Nephron (organoid): ENCODE measurements at regions not wholly inside any gene's neighbourhood (a gene's known extent, or its start where the extent isn't known, plus 50 kb on each side); places are given as distances from the start of the nearest gene placed in this dataset.
A peak's percentile ranks its signal among the peaks of the same experiment; 100 is the strongest.

ENCODE experiments used
- H3K27ac Mint-ChIP-seq, 3 experiments: 2 replicates each; pipeline ENCODE4 v1.8.0; 2020; ENCODE audit warnings: mixed read lengths in 3 of 3, mild to moderate bottlenecking in 2 of 3, moderate library complexity in 1 of 3
- H3K27me3 Mint-ChIP-seq: 2 replicates; pipeline ENCODE4 v1.8.0; 2021; ENCODE audit warnings: low read depth, mild to moderate bottlenecking, moderate library complexity, mixed read lengths
- H3K36me3 Mint-ChIP-seq: 2 replicates; pipeline ENCODE4 v1.8.0; 2020; ENCODE audit warnings: low read depth, mixed read lengths
- H3K4me1 Mint-ChIP-seq: 2 replicates; pipeline ENCODE4 v1.8.0; 2020; ENCODE audit warnings: mixed read lengths
- H3K4me3 Mint-ChIP-seq, 3 experiments: 2 replicates each; pipeline ENCODE4 v1.8.0; 2020; ENCODE audit warnings: mild to moderate bottlenecking in 3 of 3, mixed read lengths in 3 of 3, moderate library complexity in 2 of 3
- H3K9me3 Mint-ChIP-seq: 2 replicates; pipeline ENCODE4 v1.8.0; 2020; ENCODE audit warnings: mixed read lengths
- CTCF ChIP-seq, 3 experiments: fragments of 200-600 bp; sonication (generic); IDR thresholded peaks; one replicate each; pipeline ENCODE4 v1.5.0; 2021; ENCODE audit warnings: antibody characterized with exemption in 3 of 3; ENCODE audit not compliant: unreplicated experiment in 3 of 3

GRCh38 chr3:118628704-118629341 lies 405.8 kb downstream of the IGSF11 start:
- peak overlapping the region in 1 of 3 experiments; percentile 5 for H3K27ac Mint-ChIP-seq
- H3K27me3 Mint-ChIP-seq: peaks cover 8% of the 10 kb centered on the region
- no peaks in the 10 kb centered on the region for H3K9me3 Mint-ChIP-seq
- TF ChIP-seq CTCF (IDR thresholded peaks at IDR 0.05; ENCODE audit: unreplicated experiment in 3 of 3): peak; percentile 80 to 89 (median 83)
- peak overlapping the region in 1 of 3 experiments; percentile 49 for H3K4me3 Mint-ChIP-seq
- no peaks in the 10 kb centered on the region for H3K36me3 Mint-ChIP-seq
- H3K4me1 Mint-ChIP-seq: peaks cover 20% of the 10 kb centered on the region

- H3K9me3 Mint-ChIP-seq: no peaks in the 10 kb centered on the region
- H3K27me3 Mint-ChIP-seq: peaks cover 8% of the 10 kb centered on the region
- TF ChIP-seq CTCF (IDR thresholded peaks at IDR 0.05; ENCODE audit: unreplicated experiment in 3 of 3): no peak
- no peak overlapping the region for H3K27ac Mint-ChIP-seq
- no peak overlapping the region for H3K4me3 Mint-ChIP-seq
- H3K36me3 Mint-ChIP-seq: no peaks in the 10 kb centered on the region
- peaks cover 20% of the 10 kb centered on the region for H3K4me1 Mint-ChIP-seq
Observed at GRCh38 chr3:118629821-118630220, 404.8 kb downstream of the IGSF11 start.

- Mint-ChIP-seq H3K36me3 (no peaks in the 10 kb centered on the region), H3K4me3 (no peak overlapping the region), H3K27ac (no peak overlapping the region), H3K27me3 (peaks cover 25% of the 10 kb centered on the region), H3K9me3 (no peaks in the 10 kb centered on the region), H3K4me1 (peaks cover 5% of the 10 kb centered on the region)
- no peak for TF ChIP-seq CTCF (IDR thresholded peaks at IDR 0.05; ENCODE audit: unreplicated experiment in 3 of 3)
Observed at GRCh38 chr3:118635711-118636110, 398.9 kb downstream of the IGSF11 start.

- Mint-ChIP-seq H3K36me3 (no peaks in the 10 kb centered on the region), H3K9me3 (no peaks in the 10 kb centered on the region), H3K27me3 (peaks cover 25% of the 10 kb centered on the region), H3K4me3 (no peak overlapping the region), H3K4me1 (peaks cover 5% of the 10 kb centered on the region), H3K27ac (no peak overlapping the region)
- peak; percentile 22 to 27 (median 23) for TF ChIP-seq CTCF (IDR thresholded peaks at IDR 0.05; ENCODE audit: unreplicated experiment in 3 of 3)
Observed at GRCh38 chr3:118636841-118637240, 397.8 kb downstream of the IGSF11 start.

GRCh38 chr3:118637846-118638245 lies 396.8 kb downstream of the IGSF11 start:
- peaks cover 25% of the 10 kb centered on the region for H3K27me3 Mint-ChIP-seq
- no peak overlapping the region for H3K4me3 Mint-ChIP-seq
- H3K27ac Mint-ChIP-seq: no peak overlapping the region
- peaks cover 5% of the 10 kb centered on the region for H3K4me1 Mint-ChIP-seq
- TF ChIP-seq CTCF (IDR thresholded peaks at IDR 0.05; ENCODE audit: unreplicated experiment in 3 of 3): no peak
- H3K36me3 Mint-ChIP-seq: no peaks in the 10 kb centered on the region
- no peaks in the 10 kb centered on the region for H3K9me3 Mint-ChIP-seq

GRCh38 chr3:118641608-118642007 lies 393.0 kb downstream of the IGSF11 start:
- Mint-ChIP-seq H3K9me3 (no peaks in the 10 kb centered on the region), H3K27ac (no peak overlapping the region), H3K36me3 (no peaks in the 10 kb centered on the region), H3K27me3 (peaks cover 27% of the 10 kb centered on the region), H3K4me3 (no peak overlapping the region), H3K4me1 (peaks cover 5% of the 10 kb centered on the region)
- no peak for TF ChIP-seq CTCF (IDR thresholded peaks at IDR 0.05; ENCODE audit: unreplicated experiment in 3 of 3)
